ENCODE measurements at regions not wholly inside any gene's neighbourhood (a gene's known extent, or its start where the extent isn't known, plus 50 kb on each side); places are given as distances from the start of the nearest gene placed in this dataset.

DNA sequence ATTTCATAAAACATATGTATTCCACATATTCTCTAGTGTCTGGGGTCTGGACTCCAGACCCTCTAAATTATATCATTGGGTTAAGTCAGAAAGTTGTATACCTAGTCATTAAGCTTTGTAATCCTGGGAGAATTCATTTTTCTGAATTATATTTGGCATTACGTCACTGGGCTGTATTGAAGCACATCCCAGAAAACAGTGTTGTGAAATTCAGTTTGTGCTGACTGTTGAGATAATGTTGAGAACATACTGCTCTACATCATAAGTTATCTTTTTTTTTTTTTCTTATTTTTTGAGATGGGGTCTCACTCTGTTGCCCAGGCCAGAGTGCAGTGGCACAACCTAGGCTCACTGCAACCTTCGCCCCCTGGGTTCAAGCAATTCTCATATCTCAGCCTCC lies 153.1 kb upstream of the STT3B start:
- no peak for DNase-seq
- Mint-ChIP-seq H3K27ac (no peak overlapping the region), H3K9me3 (no peaks in the 10 kb centered on the region), H3K36me3 (no peaks in the 10 kb centered on the region), H3K4me1 (ENCODE audit: low read depth) (peaks cover 13% of the 10 kb centered on the region), H3K4me3 (no peak overlapping the region), H3K27me3 (no peaks in the 10 kb centered on the region)
- ChIA-PET POLR2A (no interaction called here), CTCF (no interaction called here)
- intact Hi-C loops (cut with micrococcal nuclease): loop anchor here (5.0 kb wide), 1 partner anchor 153 kb away; the partner anchor contains the start of gene STT3B

DNA sequence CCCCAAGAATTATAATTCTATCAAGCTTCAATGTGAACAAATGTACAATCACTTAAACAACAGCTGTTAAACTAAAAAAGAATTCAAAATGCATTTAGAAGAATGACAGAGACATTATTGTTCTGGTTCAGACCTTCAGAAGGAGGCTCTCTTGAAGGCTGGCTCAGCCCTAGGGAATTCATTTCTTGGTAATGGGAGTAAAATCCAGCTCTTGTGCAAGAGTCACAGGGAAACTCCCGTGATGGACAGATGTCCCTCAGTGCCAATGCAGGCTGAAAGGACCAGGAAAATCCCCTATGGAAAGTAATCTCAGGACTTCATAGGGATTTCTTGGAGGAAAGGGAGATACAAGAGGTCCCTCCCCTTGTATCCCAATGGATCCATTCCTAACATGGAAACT lies 149.9 kb upstream of the STT3B start:
- H3K9me3 Mint-ChIP-seq: peaks cover 13% of the 10 kb centered on the region

DNA sequence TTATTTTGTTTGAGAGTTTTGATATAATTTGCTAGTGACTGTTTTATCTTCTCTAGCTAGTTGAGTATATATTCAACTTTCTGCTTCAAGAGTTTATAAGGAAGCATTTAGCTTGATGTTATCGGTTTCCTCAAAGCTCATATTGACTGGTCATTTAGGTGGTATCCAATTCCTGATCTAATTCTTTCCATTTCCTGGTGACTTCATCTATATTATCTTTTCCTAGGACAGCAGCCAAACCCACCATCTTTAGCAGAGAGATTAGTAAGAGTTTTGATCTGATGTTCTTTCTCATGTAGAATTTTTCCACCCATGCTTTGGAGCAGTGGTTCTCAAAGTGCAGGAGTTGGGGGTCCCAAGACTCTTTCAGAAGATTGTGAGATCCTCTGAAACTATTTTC lies 148.6 kb upstream of the STT3B start:
- ChIA-PET CTCF (no interaction called here), POLR2A (no interaction called here)
- Mint-ChIP-seq H3K9me3 (peaks cover 13% of the 10 kb centered on the region), H3K27me3 (no peaks in the 10 kb centered on the region), H3K4me3 (no peak overlapping the region), H3K4me1 (ENCODE audit: low read depth) (no peaks in the 10 kb centered on the region), H3K27ac (no peak overlapping the region), H3K36me3 (no peaks in the 10 kb centered on the region)
- DNase-seq: no peak
- intact Hi-C loops (cut with micrococcal nuclease): no loop called here

More for the DNA sequence above, 149.9 kb upstream of the STT3B start:
- no peaks in the 10 kb centered on the region for H3K36me3 Mint-ChIP-seq
- H3K27ac Mint-ChIP-seq: no peak overlapping the region
- no peak overlapping the region for H3K4me3 Mint-ChIP-seq
- ChIA-PET POLR2A (no interaction called here), CTCF (no interaction called here)
- no peaks in the 10 kb centered on the region for H3K27me3 Mint-ChIP-seq
- intact Hi-C loops (cut with micrococcal nuclease): no loop called here
- peaks cover 2% of the 10 kb centered on the region for H3K4me1 Mint-ChIP-seq (ENCODE audit: low read depth)
- no peak for DNase-seq

DNA sequence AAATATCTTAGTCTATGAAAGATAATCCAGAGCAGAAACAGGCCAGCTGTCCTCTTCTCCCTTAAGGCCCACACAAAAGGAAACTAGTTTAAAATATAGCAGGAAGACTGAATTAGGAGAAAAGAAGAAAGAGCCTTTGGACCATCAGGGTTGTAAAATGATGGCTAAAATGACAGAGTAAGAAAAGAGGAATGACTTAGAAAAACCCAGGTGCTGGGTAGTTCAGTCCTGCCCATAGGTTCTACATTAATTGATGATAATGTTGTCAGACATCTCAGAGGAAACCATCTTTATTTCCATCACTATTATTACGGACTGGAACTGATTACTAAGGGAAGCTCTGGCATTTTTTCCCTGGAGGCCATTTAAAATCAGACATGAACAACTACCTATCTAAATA lies 142.8 kb upstream of the STT3B start:
- peaks cover 7% of the 10 kb centered on the region for H3K4me1 Mint-ChIP-seq (ENCODE audit: low read depth)

DNA sequence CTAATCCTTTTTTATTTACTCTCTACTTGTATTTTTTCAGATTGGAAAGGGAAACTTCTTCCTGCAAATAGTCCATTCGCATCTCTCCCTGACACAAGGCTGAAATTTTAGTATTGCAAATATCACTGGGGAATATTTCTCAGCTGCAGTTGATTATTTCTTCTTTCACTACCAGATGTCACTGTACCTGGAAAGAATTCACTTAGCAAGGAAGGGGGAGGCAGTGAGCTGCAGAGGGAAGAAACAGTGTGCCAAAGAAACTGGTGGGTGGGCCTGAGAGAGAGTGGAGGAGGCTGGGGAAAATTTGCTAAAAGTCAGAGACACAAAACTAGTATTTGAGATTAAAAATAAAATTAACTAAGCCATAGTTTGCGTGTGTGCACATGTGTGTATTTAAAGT lies 142.3 kb upstream of the STT3B start:
- DNase-seq: no peak
- Mint-ChIP-seq H3K4me3 (no peak overlapping the region), H3K36me3 (no peaks in the 10 kb centered on the region), H3K9me3 (peaks cover 13% of the 10 kb centered on the region), H3K27me3 (no peaks in the 10 kb centered on the region), H3K27ac (no peak overlapping the region), H3K4me1 (ENCODE audit: low read depth) (peaks cover 7% of the 10 kb centered on the region)
- intact Hi-C loops (cut with micrococcal nuclease): no loop called here
- CTCF ChIA-PET: no interaction called here
- POLR2A ChIA-PET: interaction anchor here (1.5 kb wide), 1 partner anchor 142 kb away, joined by 5 read pairs; the partner anchor contains the start of gene STT3B

More for the DNA sequence above, 142.8 kb upstream of the STT3B start:
- ChIA-PET CTCF (no interaction called here), POLR2A (interaction anchor here (1.5 kb wide), 1 partner anchor 143 kb away, joined by 5 read pairs; the partner anchor contains the start of gene STT3B)
- Mint-ChIP-seq H3K9me3 (peaks cover 13% of the 10 kb centered on the region), H3K27me3 (no peaks in the 10 kb centered on the region), H3K4me3 (no peak overlapping the region), H3K27ac (no peak overlapping the region), H3K36me3 (no peaks in the 10 kb centered on the region)
- intact Hi-C loops (cut with micrococcal nuclease): no loop called here
- no peak for DNase-seq

DNA sequence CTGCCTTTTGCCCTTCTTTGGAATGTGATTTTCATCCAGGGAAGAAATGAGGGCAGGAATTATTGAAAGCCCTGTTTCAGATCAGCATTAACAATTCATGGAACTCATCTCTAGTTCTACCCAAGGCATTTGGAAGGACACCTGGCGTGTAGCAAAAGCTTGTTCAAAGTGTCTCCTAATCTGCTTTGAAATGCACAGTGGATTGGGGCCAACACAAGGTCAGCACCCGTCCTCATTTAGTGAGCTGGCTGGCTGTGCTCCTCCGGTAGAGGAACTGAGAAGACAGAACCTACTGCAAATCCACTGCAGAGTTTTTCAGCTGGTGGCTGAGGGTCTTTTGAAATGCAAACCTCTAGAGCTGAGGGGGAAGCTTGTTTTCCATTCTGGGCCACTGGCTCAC lies 141.6 kb upstream of the STT3B start:
- no peaks in the 10 kb centered on the region for H3K36me3 Mint-ChIP-seq
- DNase-seq: no peak
- H3K4me1 Mint-ChIP-seq (ENCODE audit: low read depth): peaks cover 7% of the 10 kb centered on the region
- no peak overlapping the region for H3K4me3 Mint-ChIP-seq
- CTCF ChIA-PET: no interaction called here
- H3K9me3 Mint-ChIP-seq: peaks cover 13% of the 10 kb centered on the region
- no peaks in the 10 kb centered on the region for H3K27me3 Mint-ChIP-seq
- POLR2A ChIA-PET: no interaction called here
- intact Hi-C loops (cut with micrococcal nuclease): no loop called here
- no peak overlapping the region for H3K27ac Mint-ChIP-seq

DNA sequence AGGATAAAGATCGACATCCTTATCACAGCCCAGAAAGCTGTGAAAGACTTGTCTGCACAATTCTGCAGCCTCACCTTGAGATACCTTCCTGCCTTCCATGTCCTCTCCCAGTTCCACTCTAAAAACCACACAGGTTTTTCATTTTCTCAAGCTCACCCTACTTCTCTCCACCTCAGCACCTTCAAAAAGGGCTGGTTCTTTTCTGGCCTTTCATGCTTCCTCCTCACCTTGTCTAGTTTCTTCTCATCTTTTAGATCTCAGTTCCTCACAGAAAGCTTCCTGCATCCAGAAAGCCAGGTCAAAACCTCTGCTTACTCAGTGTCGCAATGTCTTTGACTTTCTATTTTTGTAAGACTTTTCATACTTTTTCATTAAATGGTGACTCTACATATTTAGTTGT lies 140.2 kb upstream of the STT3B start:
- H3K27ac Mint-ChIP-seq: no peak overlapping the region
- POLR2A ChIA-PET: no interaction called here
- intact Hi-C loops (cut with micrococcal nuclease): no loop called here
- no peak for DNase-seq
- H3K4me3 Mint-ChIP-seq: no peak overlapping the region
- H3K9me3 Mint-ChIP-seq: peaks cover 1% of the 10 kb centered on the region
- CTCF ChIA-PET: no interaction called here
- peaks cover 7% of the 10 kb centered on the region for H3K4me1 Mint-ChIP-seq (ENCODE audit: low read depth)
- no peaks in the 10 kb centered on the region for H3K27me3 Mint-ChIP-seq
- H3K36me3 Mint-ChIP-seq: no peaks in the 10 kb centered on the region

DNA sequence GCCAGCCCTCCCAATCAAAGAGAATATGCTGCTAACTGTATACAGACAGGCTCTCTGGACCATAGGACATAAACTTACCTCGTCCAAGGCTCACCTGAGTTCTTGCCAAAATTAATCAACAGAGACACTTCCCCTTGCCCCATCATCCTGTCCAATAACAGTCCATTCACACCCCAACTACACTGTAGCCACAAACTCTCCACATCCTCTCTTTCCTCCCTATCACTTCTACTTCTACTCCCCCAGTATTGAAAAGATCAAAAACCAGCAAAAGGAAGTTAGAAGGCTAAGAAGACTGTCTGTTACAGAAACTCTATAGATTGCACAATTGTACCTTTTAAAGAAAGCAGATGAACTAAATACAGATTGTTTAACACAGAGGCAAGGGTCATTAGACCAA lies 133.5 kb upstream of the STT3B start:
- POLR2A ChIA-PET: no interaction called here
- H3K4me3 Mint-ChIP-seq: no peak overlapping the region
- no peaks in the 10 kb centered on the region for H3K9me3 Mint-ChIP-seq
- no peaks in the 10 kb centered on the region for H3K27me3 Mint-ChIP-seq
- intact Hi-C loops (cut with micrococcal nuclease): no loop called here
- H3K4me1 Mint-ChIP-seq (ENCODE audit: low read depth): peaks cover 21% of the 10 kb centered on the region
- H3K27ac Mint-ChIP-seq: no peak overlapping the region
- DNase-seq: no peak
- CTCF ChIA-PET: no interaction called here
- H3K36me3 Mint-ChIP-seq: no peaks in the 10 kb centered on the region

DNA sequence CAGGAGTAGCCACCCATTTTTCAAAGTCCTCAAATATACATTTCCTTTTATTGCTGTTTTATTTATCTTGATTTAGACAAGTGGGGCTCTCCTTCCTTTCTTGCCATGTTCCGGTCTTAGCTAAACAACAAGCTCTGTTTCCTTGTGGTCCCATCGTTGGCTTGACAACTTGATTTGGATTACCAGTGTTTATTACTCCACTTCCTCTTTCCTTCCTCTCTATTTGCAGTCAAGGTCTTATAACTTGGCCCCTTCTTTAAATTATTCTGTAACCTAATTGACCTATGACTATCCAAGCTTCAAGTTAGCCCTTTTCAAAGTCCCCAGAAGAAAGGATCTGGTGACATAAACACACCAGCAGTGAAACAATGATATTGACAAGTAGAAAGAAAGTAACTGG lies 130.6 kb upstream of the STT3B start:
- no peak for DNase-seq
- intact Hi-C loops (cut with micrococcal nuclease): no loop called here
- POLR2A ChIA-PET: no interaction called here
- H3K9me3 Mint-ChIP-seq: no peaks in the 10 kb centered on the region
- CTCF ChIA-PET: interaction anchor here (0.7 kb wide), 1 partner anchor 222 kb away, joined by 3 read pairs; no protein-coding TSS in a partner anchor
- H3K27ac Mint-ChIP-seq: no peak overlapping the region
- H3K27me3 Mint-ChIP-seq: no peaks in the 10 kb centered on the region
- H3K36me3 Mint-ChIP-seq: no peaks in the 10 kb centered on the region
- peaks cover 23% of the 10 kb centered on the region for H3K4me1 Mint-ChIP-seq (ENCODE audit: low read depth)
- H3K4me3 Mint-ChIP-seq: no peak overlapping the region

DNA sequence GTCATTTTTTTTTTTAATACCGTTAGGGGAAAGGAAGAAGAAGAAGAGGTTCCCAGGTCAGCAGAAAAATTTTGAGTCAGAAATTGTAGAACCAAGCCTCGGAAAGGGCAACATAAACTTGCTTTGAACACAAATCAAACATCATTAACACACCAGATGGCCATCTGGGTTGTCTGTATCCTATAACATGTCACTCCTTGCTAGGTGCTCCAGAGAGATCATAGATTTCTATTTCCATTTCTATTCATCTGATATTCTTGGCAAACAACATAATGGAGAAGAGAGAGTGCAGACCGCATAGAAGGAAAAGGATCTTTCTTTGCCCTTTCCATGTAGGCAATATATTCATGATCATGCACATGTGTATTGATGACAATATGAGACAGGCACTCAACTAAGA lies 129.5 kb upstream of the STT3B start:
- H3K4me3 Mint-ChIP-seq: no peak overlapping the region
- DNase-seq: no peak
- peaks cover 23% of the 10 kb centered on the region for H3K4me1 Mint-ChIP-seq (ENCODE audit: low read depth)
- intact Hi-C loops (cut with micrococcal nuclease): no loop called here
- ChIA-PET CTCF (no interaction called here), POLR2A (no interaction called here)
- H3K27ac Mint-ChIP-seq: no peak overlapping the region
- no peaks in the 10 kb centered on the region for H3K36me3 Mint-ChIP-seq
- no peaks in the 10 kb centered on the region for H3K27me3 Mint-ChIP-seq
- H3K9me3 Mint-ChIP-seq: no peaks in the 10 kb centered on the region

DNA sequence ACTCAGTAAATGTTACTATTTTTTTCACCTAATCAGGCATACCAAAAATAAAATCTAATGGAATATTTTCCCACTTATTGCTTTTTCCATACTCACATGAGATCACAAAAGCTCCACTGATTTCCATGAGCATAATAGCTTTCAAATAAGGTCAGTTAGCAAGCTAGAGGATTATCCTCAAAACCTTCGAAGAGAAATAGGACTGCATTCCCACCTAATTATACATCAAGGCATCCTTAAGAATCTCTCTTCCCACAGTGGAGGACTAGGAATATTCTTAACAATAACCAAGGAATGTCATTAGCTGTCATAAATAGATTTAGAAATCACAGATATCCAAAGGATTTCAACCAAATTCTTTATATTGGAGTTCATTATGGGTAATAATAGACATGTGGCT lies 127.9 kb upstream of the STT3B start:
- intact Hi-C loops (cut with micrococcal nuclease): no loop called here
- ChIA-PET CTCF (interaction anchor here (0.6 kb wide), 1 partner anchor 400 kb away, joined by 3 read pairs; no protein-coding TSS in a partner anchor), POLR2A (no interaction called here)
- Mint-ChIP-seq H3K27me3 (no peaks in the 10 kb centered on the region), H3K4me1 (ENCODE audit: low read depth) (peaks cover 21% of the 10 kb centered on the region), H3K4me3 (no peak overlapping the region), H3K36me3 (no peaks in the 10 kb centered on the region), H3K27ac (no peak overlapping the region), H3K9me3 (no peaks in the 10 kb centered on the region)
- DNase-seq: no peak

DNA sequence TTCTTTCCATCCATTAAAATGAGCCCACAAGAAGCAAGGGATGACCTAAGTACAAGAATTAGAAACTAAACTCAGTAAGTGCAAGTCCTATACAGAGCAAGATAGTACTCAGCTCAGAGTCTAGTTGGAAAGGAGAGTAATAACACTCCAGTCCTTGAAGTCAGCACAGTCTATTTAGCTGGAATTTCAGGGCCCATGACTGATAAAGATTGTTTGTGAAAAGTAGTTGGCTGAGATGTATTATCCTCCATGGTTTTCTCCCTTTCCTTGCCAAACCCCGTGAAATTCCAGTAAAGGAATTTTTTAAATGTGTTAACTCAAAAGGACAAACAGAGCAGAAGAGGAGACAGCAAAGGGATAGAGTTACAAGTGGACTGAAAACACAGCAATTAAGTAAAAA lies 127.2 kb upstream of the STT3B start:
- no peak for DNase-seq
- ChIA-PET CTCF (interaction anchor here (0.6 kb wide), 1 partner anchor 133 kb away, joined by 3 read pairs; no protein-coding TSS in a partner anchor), POLR2A (no interaction called here)
- no peaks in the 10 kb centered on the region for H3K27me3 Mint-ChIP-seq
- no peak overlapping the region for H3K4me3 Mint-ChIP-seq
- H3K27ac Mint-ChIP-seq: no peak overlapping the region
- no peaks in the 10 kb centered on the region for H3K9me3 Mint-ChIP-seq
- intact Hi-C loops (cut with micrococcal nuclease): no loop called here
- H3K4me1 Mint-ChIP-seq (ENCODE audit: low read depth): peaks cover 19% of the 10 kb centered on the region
- H3K36me3 Mint-ChIP-seq: peaks cover 1% of the 10 kb centered on the region

DNA sequence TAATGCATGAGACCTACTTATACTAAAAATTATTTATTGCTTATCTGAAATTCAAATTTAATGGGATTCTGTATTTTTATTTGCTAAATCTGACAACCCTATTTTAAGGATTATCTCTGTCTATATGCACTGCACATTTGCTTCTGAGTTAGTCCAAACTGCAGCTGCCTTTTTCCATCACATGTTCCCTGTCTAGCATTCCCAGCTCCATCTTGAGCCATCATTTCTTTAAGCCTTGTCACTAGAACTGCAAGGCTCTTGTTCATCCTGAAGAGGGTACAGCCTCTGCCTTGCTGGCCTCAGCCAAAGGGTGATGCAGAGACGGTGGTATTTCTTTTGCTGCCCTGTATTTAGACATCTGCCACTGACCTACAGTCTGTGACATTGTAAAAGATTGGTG lies 125.8 kb upstream of the STT3B start:
- Mint-ChIP-seq H3K36me3 (peaks cover 2% of the 10 kb centered on the region), H3K9me3 (no peaks in the 10 kb centered on the region), H3K27me3 (no peaks in the 10 kb centered on the region), H3K4me3 (no peak overlapping the region), H3K4me1 (ENCODE audit: low read depth) (peaks cover 18% of the 10 kb centered on the region), H3K27ac (no peak overlapping the region)
- ChIA-PET POLR2A (no interaction called here), CTCF (no interaction called here)
- intact Hi-C loops (cut with micrococcal nuclease): no loop called here
- no peak for DNase-seq
